22Rv1 (cell line): ENCODE measurements at regions not wholly inside any gene's neighbourhood (a gene's known extent, or its start where the extent isn't known, plus 50 kb on each side); places are given as distances from the start of the nearest gene placed in this dataset.

Source experiments
- CTCF ChIP-seq: fragments of 450-650 bp; IDR thresholded peaks from 2 replicates; pipeline ENCODE4 v1.5.1; 2017; ENCODE audit warnings: mild to moderate bottlenecking
- ZFX ChIP-seq: fragments of 450-650 bp; IDR thresholded peaks from 2 replicates; pipeline ENCODE4 v1.6.1; 2017; ENCODE audit warnings: antibody characterized with exemption, borderline replicate concordance

DNA sequence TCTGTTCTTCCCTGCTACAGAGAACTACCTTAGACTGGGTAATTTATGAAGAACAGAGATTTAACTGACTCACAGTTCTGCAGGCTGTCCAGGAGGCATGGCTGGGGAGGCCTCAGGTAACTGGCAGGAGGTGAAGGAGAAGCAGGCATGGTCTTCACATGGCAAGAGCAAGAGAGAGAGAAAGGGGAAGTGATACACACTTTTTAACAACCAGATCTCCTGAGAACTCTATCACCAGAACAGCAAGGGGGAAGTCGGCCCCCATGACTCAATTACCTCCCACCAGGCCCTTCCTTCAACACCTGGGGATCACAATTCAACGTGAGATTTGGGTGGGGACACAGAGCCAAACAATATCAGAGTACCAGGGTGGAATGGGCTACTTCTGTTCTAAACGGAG is 766.8 kb downstream of the TLE1 start:
- no peak for TF ChIP-seq CTCF
- TF ChIP-seq ZFX, result no peak
